ENCODE measurements at regions not wholly inside any gene's neighbourhood (a gene's known extent, or its start where the extent isn't known, plus 50 kb on each side); places are given as distances from the start of the nearest gene placed in this dataset.
"Not testable (repeated sequence)": the region's sequence is repeated elsewhere in the genome, so short reads cannot be mapped to it uniquely, and the experiment has no call there.

DNA sequence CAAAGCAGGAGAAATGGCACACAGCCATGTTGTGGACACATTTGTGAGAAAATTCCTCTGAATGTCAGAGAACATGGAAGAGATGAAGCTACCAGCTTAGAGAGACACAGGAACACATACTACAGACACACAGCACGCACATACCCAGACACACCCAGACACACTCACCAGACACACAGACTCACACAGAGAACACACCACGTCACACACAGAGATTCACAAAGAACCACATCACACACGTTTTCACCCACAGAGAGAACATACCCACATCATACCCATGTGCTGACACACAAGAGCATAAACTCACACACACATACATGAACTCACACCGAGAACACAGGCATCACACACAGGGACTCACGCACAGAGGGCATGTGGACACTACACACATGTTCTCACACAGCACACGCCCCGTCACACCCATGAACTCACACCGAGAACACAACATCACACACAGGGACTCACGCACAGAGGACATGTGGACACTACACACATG lies 124.9 kb downstream of the METRNL start:
- Histone ChIP-seq H3K9me3 (peaks cover 5% of the 10 kb centered on the region; the same call in 1 of the 2 replicates), H3K27me3 (no peaks in the 10 kb centered on the region), H3K4me1 (no peaks in the 10 kb centered on the region), H3K36me3 (no peaks in the 10 kb centered on the region), H3K4me3 (ENCODE audit: low read depth, low read length) (no peak overlapping the region)
- DNase-seq, result no peak
- TF ChIP-seq, protein P1, sequence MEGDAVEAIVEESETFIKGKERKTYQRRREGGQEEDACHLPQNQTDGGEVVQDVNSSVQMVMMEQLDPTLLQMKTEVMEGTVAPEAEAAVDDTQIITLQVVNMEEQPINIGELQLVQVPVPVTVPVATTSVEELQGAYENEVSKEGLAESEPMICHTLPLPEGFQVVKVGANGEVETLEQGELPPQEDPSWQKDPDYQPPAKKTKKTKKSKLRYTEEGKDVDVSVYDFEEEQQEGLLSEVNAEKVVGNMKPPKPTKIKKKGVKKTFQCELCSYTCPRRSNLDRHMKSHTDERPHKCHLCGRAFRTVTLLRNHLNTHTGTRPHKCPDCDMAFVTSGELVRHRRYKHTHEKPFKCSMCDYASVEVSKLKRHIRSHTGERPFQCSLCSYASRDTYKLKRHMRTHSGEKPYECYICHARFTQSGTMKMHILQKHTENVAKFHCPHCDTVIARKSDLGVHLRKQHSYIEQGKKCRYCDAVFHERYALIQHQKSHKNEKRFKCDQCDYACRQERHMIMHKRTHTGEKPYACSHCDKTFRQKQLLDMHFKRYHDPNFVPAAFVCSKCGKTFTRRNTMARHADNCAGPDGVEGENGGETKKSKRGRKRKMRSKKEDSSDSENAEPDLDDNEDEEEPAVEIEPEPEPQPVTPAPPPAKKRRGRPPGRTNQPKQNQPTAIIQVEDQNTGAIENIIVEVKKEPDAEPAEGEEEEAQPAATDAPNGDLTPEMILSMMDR (IDR thresholded peaks at IDR 0.05; ENCODE audit: low read depth, low read length), result no peak

DNA sequence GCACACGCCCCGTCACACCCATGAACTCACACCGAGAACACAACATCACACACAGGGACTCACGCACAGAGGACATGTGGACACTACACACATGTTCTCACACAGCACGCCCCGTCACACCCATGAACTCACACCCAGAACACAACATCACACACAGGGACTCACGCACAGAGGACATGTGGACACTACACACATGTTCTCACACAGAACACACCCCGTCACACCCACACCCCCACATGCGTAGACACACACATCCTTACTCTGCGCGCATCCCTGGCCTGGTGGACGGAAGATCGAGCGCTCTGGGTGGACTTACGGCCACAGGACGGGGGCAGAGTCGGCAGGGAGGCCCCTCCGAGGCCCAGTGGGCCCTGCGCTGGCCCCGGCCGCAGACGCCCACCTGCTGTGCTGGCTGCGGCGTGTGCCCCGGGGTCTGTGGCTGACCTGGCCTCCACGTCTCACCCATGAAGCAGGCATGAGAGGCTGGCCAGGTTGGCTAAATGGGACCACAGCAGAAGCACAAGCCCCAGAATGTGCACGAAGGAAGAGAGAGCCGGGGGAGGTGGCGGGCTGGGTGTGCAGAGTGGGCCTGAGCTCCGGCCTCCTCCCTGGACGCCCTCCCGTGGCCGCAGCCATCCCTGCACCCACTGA lies 125.5 kb downstream of the METRNL start:
- H3K9me3 ChIP-seq; H3K36me3 ChIP-seq; H3K4me1 ChIP-seq; H3K4me3 ChIP-seq (ENCODE audit: low read depth, low read length); DNase-seq; H3K27me3 ChIP-seq: not testable (repeated sequence)

- DNase-seq, result peak; percentile 69
- H3K27me3 ChIP-seq; H3K9me3 ChIP-seq; H3K36me3 ChIP-seq; H3K4me1 ChIP-seq; H3K4me3 ChIP-seq (ENCODE audit: low read depth, low read length): not testable (repeated sequence)
- TF ChIP-seq, protein P1 (IDR thresholded peaks at IDR 0.05; ENCODE audit: low read depth, low read length), result peak; percentile 50
Observed at GRCh38 chr17:83205387-83206035, 126.1 kb downstream of the METRNL start.

GRCh38 chr17:83206036-83206394 lies 126.6 kb downstream of the METRNL start:
- H3K36me3 ChIP-seq; H3K4me3 ChIP-seq (ENCODE audit: low read depth, low read length): not testable (repeated sequence)

DNA sequence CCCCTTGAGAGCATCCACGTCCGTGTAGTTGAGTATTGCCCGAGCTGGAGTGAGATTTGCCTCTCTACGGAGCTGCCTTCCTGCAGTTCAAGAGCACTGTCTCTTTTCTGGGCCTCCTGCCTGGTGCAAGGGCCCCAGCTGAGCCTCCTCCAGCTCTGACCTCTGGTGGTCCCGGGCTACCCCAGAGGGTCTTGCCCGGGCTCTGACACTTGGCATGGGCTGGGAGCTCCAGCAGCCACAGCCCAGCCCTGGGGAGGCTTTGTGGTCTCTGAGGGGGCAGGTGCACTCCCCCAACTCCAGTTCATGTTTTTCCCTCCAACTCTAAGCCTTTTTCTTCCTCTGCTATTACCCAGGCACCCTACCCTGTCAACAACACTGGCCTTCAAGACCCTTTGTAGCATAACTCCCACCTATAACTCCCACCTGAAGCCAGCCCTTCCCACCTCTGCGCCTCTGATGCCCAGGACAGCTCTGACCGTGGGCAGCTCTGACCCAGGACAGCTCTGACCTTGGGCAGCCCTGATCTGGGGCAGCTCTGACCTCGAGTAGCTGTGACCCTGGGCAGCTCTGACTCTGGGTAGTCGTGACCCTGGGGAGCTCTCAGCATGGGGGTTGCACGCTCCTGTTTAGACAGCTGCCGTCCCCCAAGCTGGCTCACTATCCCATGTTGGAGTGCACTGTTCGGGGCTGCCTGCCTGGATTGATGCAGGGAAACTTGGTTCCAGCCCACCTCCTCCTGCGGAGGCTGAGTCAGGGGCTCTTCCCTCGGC lies 127.6 kb downstream of the METRNL start:
- H3K4me1 ChIP-seq; DNase-seq; H3K4me3 ChIP-seq (ENCODE audit: low read depth, low read length); H3K27me3 ChIP-seq; H3K9me3 ChIP-seq; H3K36me3 ChIP-seq: not testable (repeated sequence)

More at GRCh38 chr17:83206036-83206394, 126.6 kb downstream of the METRNL start:
- not testable (repeated sequence) for DNase-seq, H3K27me3 ChIP-seq, H3K9me3 ChIP-seq, H3K4me1 ChIP-seq

DNA sequence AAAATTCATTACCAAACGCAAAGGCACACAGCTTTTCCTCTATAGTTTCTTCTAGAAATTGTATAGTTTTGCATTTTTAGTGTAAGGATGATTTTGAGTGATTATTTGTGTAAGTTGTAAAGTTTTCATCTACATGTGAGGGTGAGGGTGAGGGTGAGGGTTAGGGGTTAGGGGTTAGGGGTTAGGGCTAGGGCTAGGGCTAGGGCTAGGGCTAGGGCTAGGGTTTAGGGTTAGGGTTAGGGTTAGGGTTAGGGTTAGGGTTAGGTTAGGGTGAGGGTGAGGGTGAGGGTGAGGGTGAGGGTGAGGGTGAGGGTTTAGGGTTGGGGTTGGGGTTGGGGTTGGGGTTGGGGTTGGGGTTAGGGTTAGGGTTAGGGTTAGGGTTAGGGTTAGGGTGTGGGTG lies 167.6 kb downstream of the METRNL start:
- H3K9me3 ChIP-seq; H3K4me1 ChIP-seq; H3K36me3 ChIP-seq; H3K27me3 ChIP-seq; DNase-seq; H3K4me3 ChIP-seq (ENCODE audit: low read depth, low read length): not testable (repeated sequence)
